Common myeloid progenitor, CD34-positive (primary cell): ENCODE measurements at regions not wholly inside any gene's neighbourhood (a gene's known extent, or its start where the extent isn't known, plus 50 kb on each side); places are given as distances from the start of the nearest gene placed in this dataset.

Source experiments
- CTCF ChIA-PET: fragments of 350-600 bp; sonication (Branson Sonifier 250); formaldehyde crosslinking; loops from one replicate; lab custom pipeline; 2021; ENCODE audit warnings: antibody characterized with exemption; lab: Charles Lee
- POLR2A ChIA-PET: fragments of 350-600 bp; sonication (Branson Sonifier 250); formaldehyde crosslinking; loops from one replicate; lab custom pipeline; 2021; ENCODE audit warnings: antibody characterized with exemption; lab: Charles Lee
- DNase-seq, 3 donors: peaks; one replicate each; pipeline versions ENCODE4 v3.0.0 to v3.0.0-alpha.2; 2013
- H3K27ac ChIP-seq, 2 experiments: 1 replicate in 1 of 2; 2 replicates in 1 of 2; pipeline ENCODE4 v1.7.0; 2013; ENCODE audit warnings: inconsistent platforms in 2 of 2, low read length in 2 of 2, mild to moderate bottlenecking in 2 of 2, low read depth in 1 of 2, moderate library complexity in 1 of 2; ENCODE audit not compliant: severe bottlenecking in 2 of 2, insufficient read depth in 1 of 2, poor library complexity in 1 of 2
- H3K27me3 ChIP-seq, 5 experiments: replicated peaks in 2 of 5; 1 replicate in 3 of 5; 2 replicates in 2 of 5; pipeline versions ENCODE4 v1.6.1 to v1.7.0; 2013; ENCODE audit warnings: low read length in 4 of 5, mild to moderate bottlenecking in 2 of 5, moderate library complexity in 2 of 5, inconsistent platforms in 1 of 5; ENCODE audit not compliant: insufficient read depth in 5 of 5, control insufficient read depth in 4 of 5
- H3K36me3 ChIP-seq, 4 experiments: 1 replicate in 2 of 4; 2 replicates in 2 of 4; pipeline versions ENCODE4 v1.6.1 to v1.7.0; 2013; ENCODE audit warnings: low read length in 3 of 4, control low read depth in 1 of 4, mild to moderate bottlenecking in 1 of 4; ENCODE audit not compliant: control insufficient read depth in 4 of 4, insufficient read depth in 4 of 4
- H3K4me1 ChIP-seq, 4 experiments: 1 replicate in 3 of 4; 2 replicates in 1 of 4; pipeline versions ENCODE4 v1.6.1 to v1.7.1; 2013; ENCODE audit warnings: low read length in 3 of 4, mild to moderate bottlenecking in 3 of 4, control low read depth in 1 of 4, inconsistent platforms in 1 of 4, moderate library complexity in 1 of 4; ENCODE audit not compliant: control insufficient read depth in 4 of 4, insufficient read depth in 4 of 4; ENCODE audit errors: control extremely low read depth in 1 of 4
- H3K4me3 ChIP-seq, 7 experiments: 1 replicate in 4 of 7; 2 replicates in 3 of 7; pipeline versions ENCODE4 v1.5.1 to v1.7.0; 2013; ENCODE audit warnings: mild to moderate bottlenecking in 7 of 7, low read length in 6 of 7, moderate library complexity in 6 of 7, inconsistent platforms in 2 of 7, low read depth in 2 of 7, control low read depth in 1 of 7; ENCODE audit not compliant: insufficient read depth in 4 of 7, control insufficient read depth in 1 of 7; ENCODE audit errors: extremely low read depth in 1 of 7
- H3K9me3 ChIP-seq, 5 experiments: 1 replicate in 4 of 5; 2 replicates in 1 of 5; pipeline versions ENCODE4 v1.6.1 to v1.7.1; 2013; ENCODE audit warnings: low read length in 4 of 5, mild to moderate bottlenecking in 2 of 5, inconsistent platforms in 1 of 5, low read depth in 1 of 5, moderate library complexity in 1 of 5; ENCODE audit not compliant: control insufficient read depth in 4 of 5, insufficient read depth in 2 of 5; ENCODE audit errors: control extremely low read depth in 1 of 5
- WGBS: methylation state at CpG from one replicate; pipeline ENCODE4 v1.1.5; 2013; ENCODE audit not compliant: insufficient coverage; 5-methylcytosine and 5-hydroxymethylcytosine counted together

DNA sequence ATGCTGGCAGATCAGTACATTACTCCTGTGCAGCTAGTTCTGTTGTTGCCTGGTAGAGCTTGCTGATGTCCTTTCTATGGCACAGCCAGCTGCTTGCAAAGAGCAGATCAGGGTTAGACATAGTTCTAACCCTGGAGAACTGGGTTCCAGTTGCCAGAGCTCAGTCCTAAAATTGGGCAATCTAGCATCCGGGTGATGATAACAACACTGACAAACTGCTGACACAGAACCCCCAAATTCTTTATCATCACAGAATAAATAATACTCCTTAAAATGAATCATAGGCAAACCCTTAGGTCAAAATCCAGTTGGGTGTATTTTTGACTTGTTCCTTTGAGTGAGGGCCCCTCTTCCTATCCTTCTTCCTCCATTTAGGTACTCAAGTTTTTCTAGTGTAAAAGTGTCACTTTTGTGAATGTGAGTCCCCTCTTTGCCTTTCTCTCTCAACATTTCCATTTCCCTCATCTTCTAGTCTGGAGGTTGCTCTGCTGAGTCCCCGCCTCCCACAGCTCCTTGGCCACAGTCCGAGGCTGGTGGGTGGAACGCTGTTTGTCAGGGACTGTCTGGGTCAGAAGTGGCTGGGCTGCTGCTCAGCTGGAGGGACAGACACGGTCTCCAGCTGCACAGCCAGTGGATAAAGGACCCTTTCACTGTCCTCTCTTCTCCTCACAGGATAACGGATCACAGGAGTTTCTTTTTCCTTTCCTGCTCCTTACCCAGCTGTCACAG, 93.6 kb upstream of the RASGEF1B start:
- no peaks in the 10 kb centered on the region for H3K36me3 ChIP-seq
- ChIA-PET CTCF (interaction anchor here (1.8 kb wide), 1 partner anchor 53 kb away, joined by 6 read pairs; no protein-coding TSS in a partner anchor), POLR2A (no interaction called here)
- no peaks in the 10 kb centered on the region for H3K27me3 ChIP-seq
- no peak for DNase-seq
- H3K4me1 ChIP-seq = peaks cover 0 to 15% (median 7%) of the 10 kb centered on the region in 4 experiments
- H3K4me3 ChIP-seq = no peak overlapping the region
- WGBS = 92% methylated on average over 5 of the region's 6 CpGs
- no peak overlapping the region for H3K27ac ChIP-seq
- H3K9me3 ChIP-seq = no peaks in the 10 kb centered on the region

DNA sequence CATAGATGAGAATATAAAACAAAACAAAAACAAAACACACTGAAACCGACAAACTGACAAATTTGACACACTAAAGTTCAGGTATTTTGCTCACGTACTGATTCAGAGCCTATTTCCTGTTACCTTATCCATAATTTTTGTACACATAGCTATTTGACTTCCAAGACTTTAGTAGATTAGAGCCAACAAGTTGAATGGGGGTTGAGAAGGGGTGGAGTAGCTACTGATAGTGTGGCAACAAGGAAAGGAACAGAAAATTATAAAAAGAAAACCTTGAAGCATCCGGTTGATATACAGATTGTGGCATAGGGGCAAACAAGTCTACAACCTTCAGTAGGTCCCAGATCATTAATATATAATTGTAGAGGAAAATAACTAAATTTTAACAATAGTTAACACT, 92.3 kb upstream of the RASGEF1B start:
- POLR2A ChIA-PET = no interaction called here
- CTCF ChIA-PET = interaction anchor here (0.9 to 1.8 kb wide), 2 partner anchors 21 to 51 kb away, joined by 3 to 6 read pairs; no protein-coding TSS in a partner anchor

DNA sequence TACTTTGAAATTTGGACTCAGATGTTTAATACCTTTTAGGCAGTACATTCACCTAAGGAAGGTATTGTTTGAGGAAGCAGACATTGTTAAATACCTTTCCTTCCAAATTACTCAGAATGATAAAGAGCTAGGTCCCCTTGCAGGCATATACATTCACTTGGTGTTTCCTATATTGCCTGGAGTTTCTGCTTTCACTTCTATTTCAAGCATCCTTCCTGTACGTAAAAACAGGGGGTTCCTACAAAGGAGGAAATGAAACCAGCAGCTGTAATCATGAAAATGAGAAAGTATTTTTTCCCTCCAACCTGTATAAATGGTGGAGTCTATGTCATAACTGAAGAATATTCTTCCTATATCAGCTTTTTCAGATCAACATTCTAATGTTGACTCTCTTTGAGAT, 90.4 kb upstream of the RASGEF1B start:
- POLR2A ChIA-PET = interaction anchor here (0.6 to 1.6 kb wide), 2 partner anchors 90 to 467 kb away, joined by 3 read pairs; partner anchors contain the start of gene RASGEF1B
- H3K4me1 ChIP-seq = peaks cover 0 to 15% (median 7%) of the 10 kb centered on the region in 4 experiments
- H3K4me3 ChIP-seq = no peak overlapping the region
- peak; percentile 59 to 85 (median 80) for DNase-seq
- H3K36me3 ChIP-seq = no peaks in the 10 kb centered on the region
- no peaks in the 10 kb centered on the region for H3K27me3 ChIP-seq
- H3K27ac ChIP-seq = no peak overlapping the region
- no peaks in the 10 kb centered on the region for H3K9me3 ChIP-seq
- WGBS = no CpG with 5 or more reads among the region's 1 CpG
- CTCF ChIA-PET = interaction anchor here (1.0 to 1.2 kb wide), 2 partner anchors 15 to 95 kb away, joined by 3 to 4 read pairs; no protein-coding TSS in a partner anchor

More for the DNA sequence above, 92.3 kb upstream of the RASGEF1B start:
- Histone ChIP-seq H3K36me3 (no peaks in the 10 kb centered on the region), H3K27ac (no peak overlapping the region), H3K27me3 (no peaks in the 10 kb centered on the region), H3K9me3 (no peaks in the 10 kb centered on the region), H3K4me3 (no peak overlapping the region), H3K4me1 (peaks cover 0 to 15% (median 7%) of the 10 kb centered on the region in 4 experiments)
- DNase-seq = no peak
- WGBS = no CpG with 5 or more reads among the region's 3 CpGs

DNA sequence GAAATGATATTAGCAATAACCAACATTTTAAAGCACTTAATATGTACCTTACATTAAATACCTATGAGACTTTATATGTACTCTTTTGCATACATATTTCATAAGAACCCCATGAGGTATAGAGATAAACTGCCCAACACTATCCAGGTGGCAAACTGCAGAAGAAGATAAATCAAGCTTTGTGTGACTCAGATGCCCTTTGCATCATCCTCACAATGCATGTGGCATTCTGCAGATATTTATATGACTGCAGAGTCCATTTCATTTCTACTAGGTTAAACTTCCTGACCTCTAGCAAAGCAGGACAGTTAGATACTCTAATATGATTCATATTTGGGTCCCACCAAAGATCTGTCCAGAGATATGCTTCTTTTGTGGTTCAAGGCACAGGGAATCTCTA, 85.6 kb upstream of the RASGEF1B start:
- no peaks in the 10 kb centered on the region for H3K36me3 ChIP-seq
- no peaks in the 10 kb centered on the region for H3K9me3 ChIP-seq
- DNase-seq = no peak
- H3K4me3 ChIP-seq = no peak overlapping the region
- POLR2A ChIA-PET = no interaction called here
- H3K27me3 ChIP-seq = no peaks in the 10 kb centered on the region
- CTCF ChIA-PET = no interaction called here
- H3K4me1 ChIP-seq = peaks cover 3 to 16% (median 9%) of the 10 kb centered on the region in 4 experiments
- H3K27ac ChIP-seq = no peak overlapping the region

DNA sequence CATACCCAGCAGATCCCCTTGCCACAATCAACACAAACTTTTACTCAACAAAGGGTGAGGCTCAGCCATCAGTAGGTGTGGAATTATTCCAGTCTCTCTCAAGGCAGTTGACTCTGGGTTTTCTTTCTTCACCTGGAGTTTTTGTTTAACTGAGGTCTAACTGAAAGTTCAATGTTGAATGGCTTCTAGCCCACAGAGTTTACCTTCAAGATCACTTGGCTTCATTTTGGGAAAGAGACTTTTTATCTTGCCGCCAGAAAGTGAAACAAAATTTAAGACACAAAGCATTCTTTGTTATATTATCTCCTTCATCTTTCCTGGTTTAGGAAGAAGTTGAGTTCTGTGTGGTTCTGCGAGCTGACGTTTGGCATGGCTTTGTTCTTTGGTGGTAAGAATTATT, 83.8 kb upstream of the RASGEF1B start:
- H3K27me3 ChIP-seq = no peaks in the 10 kb centered on the region
- no peak overlapping the region for H3K27ac ChIP-seq
- no peaks in the 10 kb centered on the region for H3K9me3 ChIP-seq
- H3K4me1 ChIP-seq = peaks cover 0 to 10% (median 3%) of the 10 kb centered on the region in 4 experiments
- ChIA-PET POLR2A (no interaction called here), CTCF (interaction anchor here (1.7 kb wide), 1 partner anchor 14 kb away, joined by 4 read pairs; no protein-coding TSS in a partner anchor)
- peak in 1 of 3 donors; percentile 9 for DNase-seq
- H3K4me3 ChIP-seq = peak overlapping the region in 1 of 7 experiments; percentile 2
- no peaks in the 10 kb centered on the region for H3K36me3 ChIP-seq
- WGBS = no CpG with 5 or more reads among the region's 3 CpGs

DNA sequence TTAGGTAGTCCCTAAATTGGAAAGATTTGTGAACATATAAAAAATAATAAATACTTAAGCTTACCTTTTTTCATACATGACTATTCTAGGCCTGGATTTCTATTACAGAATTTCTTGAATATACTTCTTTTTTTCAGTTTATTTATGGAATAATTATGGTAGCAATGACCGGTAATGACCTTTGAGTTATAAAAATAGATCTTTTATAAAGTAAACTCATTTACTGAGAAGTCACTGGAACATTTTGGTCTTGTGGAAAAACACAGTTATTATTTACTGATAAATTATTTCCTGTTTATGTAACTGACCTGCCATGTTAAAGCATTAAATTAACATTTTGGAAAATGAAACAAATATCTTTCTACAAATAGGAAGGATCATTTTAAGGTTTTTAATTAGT, 80.4 kb upstream of the RASGEF1B start:
- no CpG with 5 or more reads among the region's 1 CpG for WGBS
- CTCF ChIA-PET = no interaction called here

DNA sequence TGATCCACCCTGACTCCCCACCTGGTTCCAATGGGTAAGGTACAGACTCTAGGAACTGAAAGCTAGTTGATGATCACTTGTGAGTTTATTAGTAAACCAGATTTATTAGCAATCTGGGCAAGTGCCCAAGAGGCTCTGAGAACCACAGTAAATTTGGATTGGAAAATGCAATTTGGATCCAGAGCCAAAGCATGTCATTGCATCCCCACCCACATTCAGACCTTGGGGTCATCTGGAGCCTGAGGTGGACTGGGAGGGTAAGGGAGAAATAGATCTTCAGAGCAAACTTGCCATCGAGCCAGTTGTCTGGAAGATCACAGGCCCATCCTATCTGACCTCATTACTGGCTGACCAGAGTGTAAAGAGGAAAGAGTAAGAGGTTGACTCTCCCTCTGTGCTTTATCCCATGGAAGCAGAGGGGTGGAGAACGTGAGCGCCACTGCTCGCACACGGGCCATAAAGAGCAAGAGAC, 78.7 kb upstream of the RASGEF1B start:
- ChIA-PET CTCF (interaction anchor here (0.8 kb wide), 1 partner anchor 20 kb away, joined by 3 read pairs; no protein-coding TSS in a partner anchor), POLR2A (no interaction called here)
- Histone ChIP-seq H3K4me3 (no peak overlapping the region), H3K27me3 (no peaks in the 10 kb centered on the region), H3K36me3 (no peaks in the 10 kb centered on the region), H3K4me1 (peaks cover 0 to 2% (median under 1%) of the 10 kb centered on the region in 4 experiments), H3K9me3 (no peaks in the 10 kb centered on the region), H3K27ac (no peak overlapping the region)
- DNase-seq = no peak
- 100% methylated on average over 4 of the region's 5 CpGs for WGBS

More for the DNA sequence above, 80.4 kb upstream of the RASGEF1B start:
- Histone ChIP-seq H3K9me3 (no peaks in the 10 kb centered on the region), H3K27me3 (no peaks in the 10 kb centered on the region), H3K4me3 (no peak overlapping the region), H3K27ac (no peak overlapping the region), H3K4me1 (peaks cover 0 to 10% (median 3%) of the 10 kb centered on the region in 4 experiments), H3K36me3 (no peaks in the 10 kb centered on the region)
- DNase-seq = no peak
- POLR2A ChIA-PET = no interaction called here
